HAP-1 (cell line): ENCODE measurements at regions not wholly inside any gene's neighbourhood (a gene's known extent, or its start where the extent isn't known, plus 50 kb on each side); places are given as distances from the start of the nearest gene placed in this dataset.
A peak's percentile ranks its signal among the peaks of the same experiment; 100 is the strongest.

Experiments
- DNase-seq, 2 experiments: peaks; one replicate each; pipeline ENCODE4 v3.0.0-alpha.2; 2016 to 2020; ENCODE audit warnings: low spot score in 2 of 2
- H3K27me3 ChIP-seq: fragments of 250-450 bp; sonication (Bioruptor Pico); 2 replicates; pipeline ENCODE4 v1.5.1; 2020; ENCODE audit warnings: low read depth, mild to moderate bottlenecking, moderate library complexity
- H3K36me3 ChIP-seq: fragments of 250-450 bp; sonication (Bioruptor Pico); replicated peaks from 2 replicates; pipeline ENCODE4 v1.5.1; 2020; ENCODE audit warnings: mild to moderate bottlenecking
- H3K4me1 ChIP-seq: fragments of 250-450 bp; sonication (Bioruptor Pico); 2 replicates; pipeline ENCODE4 v1.5.1; 2020; ENCODE audit warnings: mild to moderate bottlenecking
- H3K4me3 ChIP-seq: fragments of 250-450 bp; sonication (Bioruptor Pico); 2 replicates; pipeline ENCODE4 v1.5.1; 2020; ENCODE audit warnings: mild to moderate bottlenecking, moderate library complexity
- H3K9me3 ChIP-seq: fragments of 250-450 bp; sonication (Bioruptor Pico); 2 replicates; pipeline ENCODE4 v1.5.1; 2020; ENCODE audit warnings: mild to moderate bottlenecking, moderate library complexity
- in situ Hi-C: fragments of 300-500 bp; cut with MboI; formaldehyde crosslinking; loops from 3 replicates; pipeline ENCODE4 v1.14.3; 2020; ENCODE audit warnings: low sequenced_read_pairs, inconsistent platforms, mixed read lengths

DNA sequence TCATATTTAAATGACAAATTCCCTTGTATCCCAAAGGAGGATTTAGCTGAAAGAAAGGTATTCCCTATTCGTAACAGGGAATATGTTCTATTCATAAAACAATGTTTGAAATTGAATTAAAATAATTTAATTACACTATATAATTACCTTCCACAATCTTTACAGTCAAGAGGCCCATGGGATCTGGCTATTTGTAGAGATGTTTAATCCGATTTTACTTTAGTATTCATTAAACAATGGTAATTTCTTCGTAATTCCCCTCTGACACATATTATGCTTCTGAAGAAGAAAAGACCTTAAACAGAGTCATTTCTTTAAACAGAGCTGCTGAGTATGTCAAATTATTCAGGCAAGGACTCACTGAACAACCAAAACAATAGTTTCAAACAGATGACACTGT is 98.8 kb downstream of the MAGEC1 start:
- no peaks in the 10 kb centered on the region for H3K36me3 ChIP-seq
- no peaks in the 10 kb centered on the region for H3K9me3 ChIP-seq
- in situ Hi-C loops, result no loop called here

DNA sequence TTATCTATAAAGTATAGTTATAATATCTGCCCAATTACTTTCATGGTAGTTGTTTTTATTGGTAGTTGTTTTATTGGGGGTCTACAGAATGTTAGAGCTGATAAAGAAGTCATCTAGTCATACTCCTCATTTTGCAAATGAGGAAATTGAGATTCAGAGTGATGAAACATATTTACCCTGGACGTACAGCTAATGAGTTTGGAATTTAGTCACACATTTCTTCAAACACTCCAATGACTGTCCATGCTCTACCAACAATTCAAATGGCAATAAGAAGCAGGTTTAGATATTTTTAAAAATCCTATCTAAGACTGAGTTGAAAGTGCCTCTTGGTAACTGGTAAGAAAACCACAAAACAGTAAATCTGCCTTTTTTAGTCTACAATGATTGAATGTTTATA is 98.2 kb downstream of the MAGEC1 start:
- no peak for DNase-seq
- in situ Hi-C loops, result no loop called here
- H3K9me3 ChIP-seq, result no peaks in the 10 kb centered on the region
- no peaks in the 10 kb centered on the region for H3K27me3 ChIP-seq
- H3K4me1 ChIP-seq, result peaks cover 16% of the 10 kb centered on the region
- no peaks in the 10 kb centered on the region for H3K36me3 ChIP-seq
- no peak overlapping the region for H3K4me3 ChIP-seq

More for the DNA sequence above, 98.8 kb downstream of the MAGEC1 start:
- H3K4me3 ChIP-seq, result no peak overlapping the region
- peak; percentile 10 to 80 for DNase-seq
- H3K27me3 ChIP-seq, result no peaks in the 10 kb centered on the region
- peaks cover 16% of the 10 kb centered on the region for H3K4me1 ChIP-seq

DNA sequence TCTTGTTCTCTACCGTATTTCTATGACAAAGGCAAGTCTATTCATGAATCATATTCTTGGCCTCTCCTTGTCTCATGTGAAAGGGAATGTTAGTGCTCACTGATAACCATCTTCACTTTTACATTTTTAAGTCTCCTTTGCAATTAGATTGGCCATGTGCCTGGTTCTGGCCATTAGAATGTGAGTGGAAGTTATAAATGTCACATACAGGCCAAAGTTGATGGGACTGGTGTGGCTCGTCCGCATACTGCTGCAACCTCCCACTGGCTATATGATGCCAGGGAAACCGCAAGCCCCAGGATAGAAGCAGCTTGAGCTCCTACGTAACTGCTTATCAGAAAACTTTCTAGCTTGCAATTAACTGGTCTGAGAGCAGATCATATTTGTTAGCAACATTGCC is 86.1 kb downstream of the MAGEC1 start:
- in situ Hi-C loops, result no loop called here
- Histone ChIP-seq H3K9me3 (no peaks in the 10 kb centered on the region; the same call in 1 of the 2 replicates), H3K4me1 (peaks cover 11% of the 10 kb centered on the region), H3K27me3 (no peaks in the 10 kb centered on the region), H3K36me3 (no peaks in the 10 kb centered on the region), H3K4me3 (no peak overlapping the region)
- DNase-seq, result peak; percentile 28 to 37

DNA sequence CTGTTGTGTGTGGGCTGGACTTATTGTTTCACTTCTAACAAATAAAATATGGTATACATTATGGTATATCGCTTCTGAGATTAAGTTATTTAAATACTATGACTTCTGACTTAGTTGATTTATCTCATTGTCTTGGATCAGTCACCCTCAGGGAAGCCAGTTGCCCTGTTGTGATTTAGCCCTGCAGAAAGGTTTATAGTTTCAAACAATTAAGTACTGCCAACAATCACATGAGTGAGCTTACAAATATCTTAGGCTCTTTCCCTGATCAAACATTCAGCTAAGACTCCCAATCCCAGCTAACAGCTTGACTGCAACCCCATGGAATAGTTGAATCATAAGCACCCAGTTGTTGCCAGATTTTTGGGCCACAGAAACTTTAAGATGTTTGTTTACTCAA is 85.4 kb downstream of the MAGEC1 start:
- no peaks in the 10 kb centered on the region; the same call in 1 of the 2 replicates for H3K9me3 ChIP-seq
- in situ Hi-C loops, result no loop called here

DNA sequence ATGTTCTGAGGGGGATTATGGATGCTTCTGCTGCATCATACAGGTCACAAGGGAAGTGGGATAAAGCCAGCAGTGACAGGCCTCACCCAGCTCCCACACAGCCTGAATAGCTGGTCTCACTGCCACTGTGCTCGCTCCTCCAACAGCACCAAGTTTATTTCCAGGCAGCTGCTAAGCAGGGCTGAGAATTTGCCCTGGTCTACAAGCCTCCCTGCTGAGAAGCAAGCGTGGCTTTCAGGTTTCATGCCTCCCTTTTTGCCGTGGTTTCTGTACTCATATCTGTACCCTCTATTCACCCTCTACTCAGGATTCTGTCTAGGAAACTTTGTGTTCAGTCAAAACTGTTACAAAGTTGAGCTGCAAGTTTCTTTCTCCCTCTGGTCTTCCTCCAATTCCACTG is 78.6 kb downstream of the MAGEC1 start:
- Histone ChIP-seq H3K4me3 (no peak overlapping the region), H3K4me1 (no peaks in the 10 kb centered on the region), H3K36me3 (no peaks in the 10 kb centered on the region), H3K9me3 (no peaks in the 10 kb centered on the region; the same call in 1 of the 2 replicates), H3K27me3 (no peaks in the 10 kb centered on the region)
- DNase-seq, result no peak
- in situ Hi-C loops, result no loop called here

More for the DNA sequence above, 85.4 kb downstream of the MAGEC1 start:
- H3K27me3 ChIP-seq, result no peaks in the 10 kb centered on the region
- H3K4me3 ChIP-seq, result no peak overlapping the region
- H3K4me1 ChIP-seq, result peaks cover 11% of the 10 kb centered on the region
- H3K36me3 ChIP-seq, result no peaks in the 10 kb centered on the region
- DNase-seq, result no peak

DNA sequence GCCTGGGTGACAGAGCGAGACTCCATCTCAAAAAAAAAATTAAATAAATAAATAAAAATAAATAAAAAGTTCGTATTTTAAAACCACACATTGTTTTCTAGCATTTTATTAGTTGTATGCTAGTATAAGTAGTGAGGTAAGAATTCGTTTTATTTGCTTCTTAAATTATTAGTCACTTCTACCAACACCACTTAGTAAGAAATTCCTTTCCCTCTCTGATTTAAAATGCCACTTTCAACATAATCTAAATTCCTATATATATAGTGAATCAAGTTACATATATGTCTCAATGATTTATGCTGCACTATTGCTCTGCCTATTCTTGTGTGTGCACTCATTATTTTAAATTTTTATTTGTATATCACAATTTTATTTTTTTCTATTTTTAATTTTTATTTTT is 72.1 kb downstream of the MAGEC1 start:
- no peak for DNase-seq
- no peaks in the 10 kb centered on the region for H3K9me3 ChIP-seq
- in situ Hi-C loops, result no loop called here
- no peaks in the 10 kb centered on the region for H3K4me1 ChIP-seq
- no peaks in the 10 kb centered on the region for H3K27me3 ChIP-seq
- H3K36me3 ChIP-seq, result no peaks in the 10 kb centered on the region
- H3K4me3 ChIP-seq, result no peak overlapping the region

DNA sequence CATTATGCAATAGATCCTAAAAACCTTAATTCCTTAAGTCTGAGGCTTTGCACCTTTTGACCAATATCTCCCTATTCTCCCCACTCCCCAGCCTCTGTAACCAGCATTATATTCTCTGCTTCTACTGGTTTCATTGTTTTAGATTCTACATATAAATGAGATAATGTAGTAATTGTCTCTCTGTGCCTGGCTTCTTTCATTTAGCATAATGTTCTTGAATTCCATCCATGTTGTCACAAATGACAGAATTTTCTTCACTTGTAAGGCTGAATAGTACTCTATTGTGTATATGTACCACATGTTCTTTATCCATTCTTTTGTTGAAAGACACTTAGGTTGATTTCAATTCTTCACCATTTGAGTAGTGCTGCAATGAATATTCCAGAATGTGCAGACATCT is 66.0 kb downstream of the MAGEC1 start:
- H3K9me3 ChIP-seq, result peaks cover 2% of the 10 kb centered on the region
- H3K4me1 ChIP-seq, result peaks cover 12% of the 10 kb centered on the region
- H3K36me3 ChIP-seq, result no peaks in the 10 kb centered on the region
- in situ Hi-C loops, result no loop called here
- peak; percentile 43 to 89 for DNase-seq
- H3K4me3 ChIP-seq, result no peak overlapping the region
- no peaks in the 10 kb centered on the region for H3K27me3 ChIP-seq

DNA sequence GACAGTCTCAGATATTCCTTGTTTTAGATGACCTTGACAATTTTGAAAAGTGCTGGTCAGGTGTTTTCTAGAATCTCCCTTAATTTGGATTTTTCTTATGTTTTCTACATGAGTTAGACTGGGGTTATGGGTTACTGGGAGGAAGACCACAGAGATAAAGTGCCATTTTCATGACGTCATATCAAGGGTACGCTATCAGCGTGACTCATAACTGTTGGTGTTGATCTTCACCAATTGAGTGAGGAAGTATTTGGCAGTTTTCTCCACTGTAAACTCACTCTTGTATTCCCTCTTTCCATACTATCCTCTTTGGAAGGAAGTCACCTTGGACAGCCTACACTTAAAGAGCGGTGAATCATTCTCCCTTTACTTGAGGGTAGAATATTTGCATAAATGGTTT is 56.9 kb downstream of the MAGEC1 start:
- in situ Hi-C loops, result no loop called here
- no peaks in the 10 kb centered on the region for H3K4me1 ChIP-seq
- no peak overlapping the region for H3K4me3 ChIP-seq
- DNase-seq, result no peak
- H3K9me3 ChIP-seq, result peaks cover 9% of the 10 kb centered on the region
- no peaks in the 10 kb centered on the region for H3K36me3 ChIP-seq
- no peaks in the 10 kb centered on the region for H3K27me3 ChIP-seq
